H1 (cell line): ENCODE measurements at regions not wholly inside any gene's neighbourhood (a gene's known extent, or its start where the extent isn't known, plus 50 kb on each side); places are given as distances from the start of the nearest gene placed in this dataset.

Experiments used
- CTCF ChIA-PET: fragments of 300-600 bp; sonication (Branson Sonifier 250); formaldehyde crosslinking; loops from one replicate; lab custom pipeline; 2021; ENCODE audit not compliant: partially characterized antibody; lab: Charles Lee
- POLR2A ChIA-PET: fragments of 300-600 bp; sonication (Branson Sonifier 250); formaldehyde crosslinking; loops from one replicate; lab custom pipeline; 2021; ENCODE audit warnings: inconsistent platforms; ENCODE audit not compliant: partially characterized antibody; lab: Charles Lee
- DNase-seq, 2 experiments: peaks; one replicate each; pipeline versions ENCODE4 v3.0.0 to v3.0.0-alpha.2; 2010 to 2022; ENCODE audit warnings: low spot score in 2 of 2, low read depth in 1 of 2, mixed read lengths in 1 of 2
- FAIRE-seq: peaks from 2 replicates; lab custom pipeline; 2011; peaks lifted over from hg19 to GRCh38; lab: Jason Lieb, UNC
- H2AFZ ChIP-seq: 2 replicates; pipeline ENCODE4 v1.8.1; 2012; ENCODE audit warnings: low read length, inconsistent platforms
- H2AK5ac ChIP-seq: 2 replicates; pipeline ENCODE4 v1.6.1; 2013; ENCODE audit warnings: low read depth, low read length
- H2BK120ac ChIP-seq: replicated peaks from 2 replicates; pipeline ENCODE3; 2013; ENCODE audit warnings: low read depth, low read length, inconsistent platforms
- H2BK12ac ChIP-seq: 2 replicates; pipeline ENCODE4 v1.6.1; 2013; ENCODE audit warnings: low read depth, low read length
- H2BK15ac ChIP-seq: 2 replicates; pipeline ENCODE4 v1.6.1; 2013; ENCODE audit warnings: low read length
- H2BK20ac ChIP-seq: 2 replicates; pipeline ENCODE4 v1.6.1; 2013; ENCODE audit warnings: low read length
- H2BK5ac ChIP-seq: 2 replicates; pipeline ENCODE4 v1.6.1; 2013; ENCODE audit warnings: low read depth, low read length
- H3K14ac ChIP-seq: 2 replicates; pipeline ENCODE4 v1.6.1; 2013; ENCODE audit warnings: inconsistent platforms; ENCODE audit not compliant: insufficient read length
- H3K18ac ChIP-seq: 2 replicates; pipeline ENCODE4 v1.6.1; 2013; ENCODE audit warnings: low read length; ENCODE audit errors: extremely low read depth
- H3K23ac ChIP-seq: 2 replicates; pipeline ENCODE4 v1.6.1; 2013; ENCODE audit warnings: inconsistent platforms; ENCODE audit not compliant: insufficient read length
- H3K23me2 ChIP-seq: 2 replicates; pipeline ENCODE4 v1.6.1; 2013; ENCODE audit warnings: low read depth, low read length
- H3K27ac ChIP-seq: 2 replicates; pipeline ENCODE4 v1.6.1; 2011; ENCODE audit warnings: low read depth, low read length, inconsistent platforms
- H3K27me3 ChIP-seq, 4 experiments: replicated peaks in 1 of 4; 1 replicate in 1 of 4; 2 replicates in 3 of 4; pipeline versions ENCODE4 v1.6.1 to v1.8.1; 2011 to 2013; ENCODE audit warnings: low read length in 3 of 4, mild to moderate bottlenecking in 3 of 4, inconsistent platforms in 2 of 4, mixed read lengths in 2 of 4, moderate library complexity in 1 of 4; ENCODE audit not compliant: control insufficient read depth in 3 of 4, insufficient read depth in 3 of 4; ENCODE audit errors: extremely low read depth in 1 of 4
- H3K36me3 ChIP-seq, 4 experiments: 2 replicates each; pipeline versions ENCODE4 v1.6.1 to v1.8.1; 2011 to 2013; ENCODE audit warnings: mild to moderate bottlenecking in 4 of 4, low read length in 3 of 4, moderate library complexity in 2 of 4, control low read depth in 1 of 4, inconsistent platforms in 1 of 4; ENCODE audit not compliant: insufficient read depth in 4 of 4, control insufficient read depth in 2 of 4
- H3K4ac ChIP-seq: replicated peaks from 2 replicates; pipeline ENCODE3; 2013; ENCODE audit warnings: low read length, low read depth, mixed read lengths, inconsistent platforms; ENCODE audit not compliant: insufficient read length
- H3K4me1 ChIP-seq, 4 experiments: replicated peaks in 1 of 4; 1 replicate in 1 of 4; 2 replicates in 3 of 4; pipeline versions ENCODE4 v1.6.1 to v1.8.1; 2011 to 2013; ENCODE audit warnings: low read length in 3 of 4, inconsistent platforms in 2 of 4, mixed read lengths in 1 of 4; ENCODE audit not compliant: insufficient read depth in 4 of 4, control insufficient read depth in 3 of 4
- H3K4me2 ChIP-seq, 2 experiments: 2 replicates each; pipeline versions ENCODE4 v1.6.1 to v1.8.1; 2011 to 2013; ENCODE audit warnings: low read depth in 2 of 2, low read length in 2 of 2, control low read depth in 1 of 2, inconsistent platforms in 1 of 2, mild to moderate bottlenecking in 1 of 2; ENCODE audit not compliant: insufficient read depth in 1 of 2
- H3K4me3 ChIP-seq, 4 experiments: fragments of 200-600, 300-600 bp in 1 of 4; sonication (generic), shearing (Covaris generic), sonication (Bioruptor Twin) in 1 of 4; 2 replicates each; pipeline versions ENCODE4 v1.5.1 to v1.8.1; 2011 to 2016; ENCODE audit warnings: low read length in 4 of 4, low read depth in 3 of 4, control low read depth in 2 of 4, inconsistent platforms in 2 of 4, mild to moderate bottlenecking in 2 of 4, mixed read lengths in 1 of 4, moderate library complexity in 1 of 4; ENCODE audit not compliant: insufficient read depth in 2 of 4; ENCODE audit errors: extremely low read depth in 1 of 4
- H3K56ac ChIP-seq: replicated peaks from 2 replicates; pipeline ENCODE3; 2013; ENCODE audit warnings: low read depth, mild to moderate bottlenecking, mixed read lengths, low read length, inconsistent platforms; ENCODE audit not compliant: insufficient read length
- H3K79me1 ChIP-seq: 2 replicates; pipeline ENCODE4 v1.6.1; 2013; ENCODE audit warnings: low read depth, low read length, control low read depth
- H3K79me2 ChIP-seq, 2 experiments: 2 replicates each; pipeline versions ENCODE4 v1.6.1 to v1.8.1; 2012 to 2013; ENCODE audit warnings: low read length in 2 of 2, mild to moderate bottlenecking in 2 of 2, inconsistent platforms in 1 of 2; ENCODE audit not compliant: insufficient read depth in 2 of 2, control insufficient read depth in 1 of 2
- H3K9ac ChIP-seq, 4 experiments: replicated peaks in 1 of 4; 1 replicate in 1 of 4; 2 replicates in 3 of 4; pipeline versions ENCODE4 v1.6.1 to v1.8.1; 2011 to 2013; ENCODE audit warnings: low read depth in 3 of 4, low read length in 3 of 4, control low read depth in 2 of 4, mild to moderate bottlenecking in 2 of 4, moderate library complexity in 2 of 4, inconsistent platforms in 1 of 4; ENCODE audit errors: extremely low read depth in 1 of 4
- H3K9me3 ChIP-seq, 2 experiments: 2 replicates each; pipeline versions ENCODE4 v1.6.1 to v1.8.1; 2012 to 2013; ENCODE audit warnings: mild to moderate bottlenecking in 2 of 2, moderate library complexity in 2 of 2, control low read depth in 1 of 2, inconsistent platforms in 1 of 2, low read depth in 1 of 2, low read length in 1 of 2, mixed read lengths in 1 of 2; ENCODE audit not compliant: insufficient read depth in 2 of 2
- H4K20me1 ChIP-seq, 2 experiments: replicated peaks in 1 of 2; 2 replicates each; pipeline versions ENCODE3 to v1.8.1; 2011 to 2013; ENCODE audit warnings: inconsistent platforms in 2 of 2, low read length in 2 of 2, mild to moderate bottlenecking in 1 of 2; ENCODE audit not compliant: insufficient read depth in 2 of 2, control insufficient read depth in 1 of 2
- H4K5ac ChIP-seq: 2 replicates; pipeline ENCODE4 v1.6.1; 2013; ENCODE audit warnings: low read length, low read depth, mixed read lengths, inconsistent platforms; ENCODE audit not compliant: insufficient read length
- H4K8ac ChIP-seq: 2 replicates; pipeline ENCODE4 v1.8.0; 2013; ENCODE audit warnings: mild to moderate bottlenecking, moderate library complexity, low read length, inconsistent platforms; ENCODE audit not compliant: insufficient read depth; ENCODE audit errors: extremely low read depth
- H4K91ac ChIP-seq: replicated peaks from 2 replicates; pipeline ENCODE3; 2013; ENCODE audit warnings: low read length, mixed read lengths, inconsistent platforms; ENCODE audit not compliant: insufficient read length
- BACH1 ChIP-seq: IDR thresholded peaks from 2 replicates; pipeline ENCODE4 v1.6.1; 2012; ENCODE audit warnings: low read length, improper control_type of control experiment
- BRCA1 ChIP-seq: IDR thresholded peaks from 2 replicates; pipeline ENCODE4 v1.6.1; 2012; ENCODE audit warnings: low read depth, low read length, improper control_type of control experiment
- MAFK ChIP-seq: IDR thresholded peaks from 2 replicates; pipeline ENCODE4 v1.6.1; 2012; ENCODE audit warnings: low read depth, mild to moderate bottlenecking, improper control_type of control experiment, low read length

DNA sequence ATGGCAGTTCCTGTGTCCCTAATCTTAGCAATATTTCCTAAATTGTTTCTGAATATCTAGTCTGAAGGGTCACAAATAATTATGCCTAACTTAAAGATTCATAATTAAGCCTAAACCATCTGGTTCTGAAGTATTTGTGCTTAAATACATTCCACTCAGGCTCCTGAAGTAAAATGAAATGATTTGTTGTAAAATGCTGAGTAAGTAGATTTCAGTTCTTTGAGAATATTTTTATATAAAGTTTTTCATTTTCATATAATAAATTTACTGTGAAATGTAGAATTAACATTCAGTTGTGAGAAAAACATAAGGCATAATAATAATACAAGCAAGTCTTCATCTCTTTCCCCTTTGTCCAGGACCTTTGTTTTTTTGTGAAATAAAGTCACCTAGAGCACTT is 330.6 kb upstream of the IMPG1 start:
- no peak overlapping the region for H3K9ac ChIP-seq

More for the DNA sequence above, 330.6 kb upstream of the IMPG1 start:
- Histone ChIP-seq H3K4ac (no peak overlapping the region), H2AK5ac (no peak overlapping the region), H2BK120ac (no peak overlapping the region), H4K8ac (no peak overlapping the region), H3K18ac (no peak overlapping the region), H3K4me2 (no peak overlapping the region), H3K36me3 (no peaks in the 10 kb centered on the region), H2BK5ac (no peak overlapping the region), H3K27ac (no peak overlapping the region), H3K4me3 (no peak overlapping the region), H3K23me2 (no peaks in the 10 kb centered on the region), H2AFZ (no peak overlapping the region), H3K23ac (no peak overlapping the region), H3K4me1 (no peaks in the 10 kb centered on the region), H3K79me2 (no peaks in the 10 kb centered on the region), H3K56ac (no peak overlapping the region), H4K20me1 (no peaks in the 10 kb centered on the region), H2BK20ac (no peak overlapping the region), H3K14ac (no peak overlapping the region), H4K5ac (no peak overlapping the region), H2BK15ac (no peak overlapping the region), H3K9me3 (no peaks in the 10 kb centered on the region), H3K27me3 (no peaks in the 10 kb centered on the region), H2BK12ac (no peak overlapping the region), H3K79me1 (no peaks in the 10 kb centered on the region), H4K91ac (no peak overlapping the region)
- FAIRE-seq (no peak), DNase-seq (no peak)
- ChIA-PET POLR2A (no interaction called here), CTCF (interaction anchor here (1.2 kb wide), 1 partner anchor 471 kb away, joined by 4 read pairs; no protein-coding TSS in a partner anchor)
- TF ChIP-seq BACH1: no peak
- TF ChIP-seq BRCA1: no peak
- peak; percentile 73; the same call in 1 of the 2 replicates for TF ChIP-seq MAFK
